HG03045 (cell line): ENCODE measurements at regions not wholly inside any gene's neighbourhood (a gene's known extent, or its start where the extent isn't known, plus 50 kb on each side); places are given as distances from the start of the nearest gene placed in this dataset.
"Not testable (repeated sequence)": the region's sequence is repeated elsewhere in the genome, so short reads cannot be mapped to it uniquely, and the experiment has no call there.

Experiments used
- ATAC-seq: cut with Tn5 transposase; IDR thresholded peaks from one replicate; pipeline ENCODE4 v1.9.1; 2021; ENCODE audit warnings: mild to moderate bottlenecking, moderate library complexity; ENCODE audit not compliant: unreplicated experiment

GRCh38 chr16:63689068-63689467 is 1432.8 kb downstream of the CDH11 start:
- ATAC-seq = no peak

- no peak for ATAC-seq
Observed at GRCh38 chr16:63684149-63685101, 1437.4 kb downstream of the CDH11 start.

GRCh38 chr16:63682844-63683243 is 1439.0 kb downstream of the CDH11 start:
- no peak for ATAC-seq

- ATAC-seq = no peak
Observed at GRCh38 chr16:63672493-63672892, 1449.4 kb downstream of the CDH11 start.

GRCh38 chr16:63663155-63663554 is 1458.7 kb downstream of the CDH11 start:
- ATAC-seq = no peak

GRCh38 chr16:63655846-63656245 is 1466.0 kb downstream of the CDH11 start:
- no peak for ATAC-seq

DNA sequence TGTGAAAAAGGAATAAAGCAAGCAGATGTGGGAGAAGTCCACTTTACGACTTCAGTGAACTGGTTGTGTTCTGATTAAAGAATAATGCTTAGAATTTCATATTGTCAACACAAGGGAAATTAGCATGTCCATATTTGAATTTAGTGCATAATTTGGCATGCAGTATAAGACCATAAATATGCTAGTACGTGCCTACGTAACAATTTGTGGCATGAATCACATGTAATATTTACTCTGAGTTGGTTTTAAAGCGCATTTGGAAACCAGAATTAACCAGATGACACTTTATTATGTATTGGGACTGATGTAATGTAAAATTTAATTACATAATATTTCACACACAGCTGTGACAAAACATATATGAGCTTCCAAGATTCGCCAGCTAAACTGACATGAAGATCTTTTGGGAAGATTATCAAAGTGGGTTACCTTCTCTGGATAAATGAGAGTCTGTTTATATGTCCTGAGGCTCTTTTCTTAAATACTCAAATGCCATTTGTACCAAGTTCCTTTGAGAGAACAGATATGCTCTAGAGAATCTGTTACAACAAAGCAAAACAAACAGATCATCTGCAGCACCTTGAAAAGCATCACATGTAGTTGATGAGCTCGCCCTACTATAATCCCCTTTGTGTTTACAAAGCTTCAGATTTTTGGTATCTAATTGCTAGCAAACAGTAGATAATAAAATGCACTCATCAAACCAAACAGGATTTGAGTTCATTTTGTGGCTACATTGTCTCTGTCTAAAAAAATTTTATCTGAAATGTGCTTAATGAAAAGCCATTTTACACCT is 1468.6 kb downstream of the CDH11 start:
- ATAC-seq = no peak

- ATAC-seq = no peak
Observed at GRCh38 chr16:63652091-63652490, 1469.8 kb downstream of the CDH11 start.

DNA sequence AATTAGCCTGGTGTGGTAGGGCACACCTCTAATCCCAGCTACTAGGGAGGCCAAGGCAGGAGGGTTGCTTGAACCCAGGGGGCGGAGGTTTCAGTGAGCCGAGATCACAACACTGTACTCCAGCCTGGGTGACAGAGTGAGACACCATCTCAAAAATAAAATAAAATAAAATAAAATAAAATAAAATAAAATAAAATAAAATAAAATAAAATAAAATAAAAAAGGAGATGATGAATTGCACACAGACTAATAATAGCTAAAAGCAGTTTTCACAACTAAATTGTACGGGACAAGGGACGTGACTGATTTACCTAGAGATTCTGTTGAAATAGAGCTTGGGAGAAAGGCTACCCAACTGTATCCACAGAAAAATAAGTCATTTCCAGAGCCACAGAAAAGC is 1471.3 kb downstream of the CDH11 start:
- ATAC-seq = no peak

DNA sequence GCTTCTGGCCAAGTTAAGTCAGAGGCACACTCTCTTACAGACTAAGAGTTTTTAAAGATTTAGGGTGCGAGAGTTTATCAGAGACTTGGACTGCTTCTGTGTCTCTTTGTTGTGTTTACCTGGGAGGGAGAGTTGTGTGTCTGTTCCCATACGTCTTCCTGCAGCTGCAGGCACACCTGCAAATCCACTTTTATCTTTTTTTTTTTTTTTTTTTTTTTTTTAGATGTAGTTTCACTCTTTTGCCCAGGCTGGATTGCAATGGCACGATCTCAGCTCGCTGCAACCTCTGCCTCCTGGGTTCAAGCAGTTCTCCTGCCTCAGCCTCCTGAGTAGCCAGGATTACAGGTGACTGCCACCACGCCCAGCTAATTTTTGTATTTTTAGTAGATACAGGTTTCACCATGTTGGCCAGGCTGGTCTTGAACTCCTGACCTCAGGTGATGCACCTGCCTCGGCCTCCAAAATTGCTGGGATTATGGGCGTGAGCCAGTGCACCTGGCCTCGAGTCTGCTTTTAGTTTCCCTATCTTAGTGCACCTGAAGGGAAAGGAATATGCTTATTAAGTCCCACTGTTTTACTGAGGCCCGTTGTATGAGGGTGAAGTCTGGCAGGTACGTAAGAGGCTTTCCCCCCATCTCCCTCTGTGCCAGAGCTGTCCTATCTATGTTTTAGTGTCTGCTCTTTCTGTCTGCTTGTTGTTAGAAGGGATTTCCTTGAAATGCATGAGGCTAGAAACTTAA is 1488.0 kb downstream of the CDH11 start:
- not testable (repeated sequence) for ATAC-seq

- no peak for ATAC-seq
Observed at GRCh38 chr16:63629272-63629671, 1492.6 kb downstream of the CDH11 start.

DNA sequence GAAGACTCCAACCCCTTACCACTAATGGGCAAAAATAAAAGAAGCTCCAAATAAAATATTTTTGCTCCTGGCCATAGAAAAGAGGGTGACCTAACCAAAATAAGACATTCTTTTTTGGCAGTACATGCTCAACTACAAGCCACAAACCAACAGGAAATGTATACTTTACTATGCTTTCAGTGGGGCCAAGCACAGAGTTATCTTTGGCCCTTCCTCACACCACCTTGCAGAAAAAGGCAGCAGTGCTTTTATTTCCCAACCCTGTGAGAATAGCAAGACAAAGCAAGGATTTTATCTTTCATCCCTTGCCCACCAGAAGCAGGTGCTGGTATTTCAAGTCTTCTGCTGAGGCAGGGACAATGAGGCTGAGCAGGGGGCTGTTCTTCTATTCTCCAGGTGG is 1493.1 kb downstream of the CDH11 start:
- ATAC-seq = no peak

DNA sequence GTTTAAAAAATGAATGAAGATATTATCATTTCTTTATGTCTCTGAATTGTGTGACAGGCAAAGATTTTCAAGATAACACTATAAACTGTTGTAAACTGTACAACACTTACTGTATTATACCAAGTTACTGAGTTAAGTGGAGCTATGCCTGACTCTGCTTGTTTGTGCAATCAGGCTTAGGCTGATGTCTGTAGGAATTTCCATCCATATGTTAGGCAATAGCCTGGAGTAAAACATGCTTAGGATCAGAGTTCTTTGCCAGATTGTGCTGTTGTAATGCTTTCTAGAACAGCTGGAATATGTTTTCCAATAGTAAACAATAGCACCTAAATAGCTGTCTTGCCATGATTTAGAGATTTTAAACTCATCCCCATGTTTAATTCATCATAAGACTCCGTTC is 1496.7 kb downstream of the CDH11 start:
- no peak for ATAC-seq

- no peak for ATAC-seq
Observed at GRCh38 chr16:63623551-63624039, 1498.3 kb downstream of the CDH11 start.

- no peak for ATAC-seq
Observed at GRCh38 chr16:63618896-63619485, 1502.9 kb downstream of the CDH11 start.

- no peak for ATAC-seq
Observed at GRCh38 chr16:63617990-63618763, 1503.7 kb downstream of the CDH11 start.

- ATAC-seq = no peak
Observed at GRCh38 chr16:63617047-63617989, 1504.5 kb downstream of the CDH11 start.

GRCh38 chr16:63614429-63614828 is 1507.4 kb downstream of the CDH11 start:
- no peak for ATAC-seq

- no peak for ATAC-seq
Observed at GRCh38 chr16:63613701-63614100, 1508.2 kb downstream of the CDH11 start.
